ENCODE measurements at regions not wholly inside any gene's neighbourhood (a gene's known extent, or its start where the extent isn't known, plus 50 kb on each side); places are given as distances from the start of the nearest gene placed in this dataset.

- no peaks in the 10 kb centered on the region for H3K9me2 ChIP-seq (replicated peaks; ENCODE audit: insufficient read depth, low read length)
- H3K4me2 ChIP-seq (ENCODE audit: low read depth, low read length, poor library complexity, severe bottlenecking) = no peak overlapping the region
- no peak overlapping the region for H3K4me3 ChIP-seq (ENCODE audit: low read length)
- H2AFZ ChIP-seq (ENCODE audit: low read length) = no peak overlapping the region
- no peaks in the 10 kb centered on the region for H3K79me2 ChIP-seq (ENCODE audit: low read length)
- no peaks in the 10 kb centered on the region for H3K4me1 ChIP-seq (ENCODE audit: low read length)
- H3K27me3 ChIP-seq (ENCODE audit: low read length) = no peaks in the 10 kb centered on the region
- H4K20me1 ChIP-seq (ENCODE audit: insufficient read depth, low read depth, low read length) = no peaks in the 10 kb centered on the region
- no peak overlapping the region for H3K9ac ChIP-seq (ENCODE audit: low read length)
- no peak overlapping the region for H3K27ac ChIP-seq (ENCODE audit: low read length)
- no peaks in the 10 kb centered on the region for H3K36me3 ChIP-seq (ENCODE audit: insufficient read depth, low read length)
- H3K9me3 ChIP-seq (ENCODE audit: low read length) = 0 out of 2 replicates have a peak, but pooled peaks cover 2% of the 10 kb centered on the region
- DNase-seq = no peak
Observed at GRCh38 chr3:145752576-145752975, 408.4 kb downstream of the PLOD2 start.

GRCh38 chr3:145754605-145755289 lies 406.2 kb downstream of the PLOD2 start:
- Histone ChIP-seq H2AFZ (ENCODE audit: low read length) (no peak overlapping the region), H3K4me3 (ENCODE audit: low read length) (no peak overlapping the region), H3K9ac (ENCODE audit: low read length) (no peak overlapping the region), H3K9me2 (replicated peaks; ENCODE audit: insufficient read depth, low read length) (no peaks in the 10 kb centered on the region), H4K20me1 (ENCODE audit: insufficient read depth, low read depth, low read length) (no peaks in the 10 kb centered on the region), H3K27me3 (ENCODE audit: low read length) (no peaks in the 10 kb centered on the region), H3K4me1 (ENCODE audit: low read length) (no peaks in the 10 kb centered on the region), H3K27ac (ENCODE audit: low read length) (no peak overlapping the region), H3K4me2 (ENCODE audit: low read depth, low read length, poor library complexity, severe bottlenecking) (no peak overlapping the region), H3K36me3 (ENCODE audit: insufficient read depth, low read length) (no peaks in the 10 kb centered on the region), H3K79me2 (ENCODE audit: low read length) (no peaks in the 10 kb centered on the region), H3K9me3 (ENCODE audit: low read length) (0 out of 2 replicates have a peak, but pooled peaks cover 2% of the 10 kb centered on the region)
- DNase-seq = no peak

GRCh38 chr3:145760036-145760435 lies 400.9 kb downstream of the PLOD2 start:
- Histone ChIP-seq H2AFZ (ENCODE audit: low read length) (no peak overlapping the region), H3K27me3 (ENCODE audit: low read length) (no peaks in the 10 kb centered on the region), H3K9ac (ENCODE audit: low read length) (no peak overlapping the region), H3K36me3 (ENCODE audit: insufficient read depth, low read length) (no peaks in the 10 kb centered on the region), H3K4me3 (ENCODE audit: low read length) (no peak overlapping the region), H3K4me2 (ENCODE audit: low read depth, low read length, poor library complexity, severe bottlenecking) (no peak overlapping the region), H3K27ac (ENCODE audit: low read length) (no peak overlapping the region), H3K4me1 (ENCODE audit: low read length) (no peaks in the 10 kb centered on the region), H3K9me2 (replicated peaks; ENCODE audit: insufficient read depth, low read length) (no peaks in the 10 kb centered on the region), H3K9me3 (ENCODE audit: low read length) (0 out of 2 replicates have a peak, but pooled peaks cover 7% of the 10 kb centered on the region), H4K20me1 (ENCODE audit: insufficient read depth, low read depth, low read length) (no peaks in the 10 kb centered on the region), H3K79me2 (ENCODE audit: low read length) (no peaks in the 10 kb centered on the region)
- DNase-seq = no peak

GRCh38 chr3:145767909-145768308 lies 393.1 kb downstream of the PLOD2 start:
- Histone ChIP-seq H3K4me2 (ENCODE audit: low read depth, low read length, poor library complexity, severe bottlenecking) (no peak overlapping the region), H3K9me3 (ENCODE audit: low read length) (0 out of 2 replicates have a peak, but pooled peaks cover 2% of the 10 kb centered on the region), H3K4me3 (ENCODE audit: low read length) (no peak overlapping the region), H4K20me1 (ENCODE audit: insufficient read depth, low read depth, low read length) (no peaks in the 10 kb centered on the region), H3K9ac (ENCODE audit: low read length) (no peak overlapping the region), H3K27me3 (ENCODE audit: low read length) (no peaks in the 10 kb centered on the region), H3K36me3 (ENCODE audit: insufficient read depth, low read length) (no peaks in the 10 kb centered on the region), H2AFZ (ENCODE audit: low read length) (no peak overlapping the region), H3K9me2 (replicated peaks; ENCODE audit: insufficient read depth, low read length) (no peaks in the 10 kb centered on the region), H3K27ac (ENCODE audit: low read length) (no peak overlapping the region), H3K4me1 (ENCODE audit: low read length) (no peaks in the 10 kb centered on the region), H3K79me2 (ENCODE audit: low read length) (no peaks in the 10 kb centered on the region)
- no peak for DNase-seq

GRCh38 chr3:145776782-145777408 lies 384.1 kb downstream of the PLOD2 start:
- Histone ChIP-seq H3K4me2 (ENCODE audit: low read depth, low read length, poor library complexity, severe bottlenecking) (no peak overlapping the region), H2AFZ (ENCODE audit: low read length) (no peak overlapping the region), H3K4me3 (ENCODE audit: low read length) (no peak overlapping the region), H3K27me3 (ENCODE audit: low read length) (no peaks in the 10 kb centered on the region), H3K9me2 (replicated peaks; ENCODE audit: insufficient read depth, low read length) (no peaks in the 10 kb centered on the region), H3K9me3 (ENCODE audit: low read length) (no peaks in the 10 kb centered on the region), H3K9ac (ENCODE audit: low read length) (no peak overlapping the region), H3K4me1 (ENCODE audit: low read length) (no peaks in the 10 kb centered on the region), H4K20me1 (ENCODE audit: insufficient read depth, low read depth, low read length) (no peaks in the 10 kb centered on the region), H3K27ac (ENCODE audit: low read length) (no peak overlapping the region), H3K36me3 (ENCODE audit: insufficient read depth, low read length) (no peaks in the 10 kb centered on the region), H3K79me2 (ENCODE audit: low read length) (no peaks in the 10 kb centered on the region)
- DNase-seq = peak; percentile 73

GRCh38 chr3:145780301-145780700 lies 380.7 kb downstream of the PLOD2 start:
- Histone ChIP-seq H3K27me3 (ENCODE audit: low read length) (no peaks in the 10 kb centered on the region), H3K9me3 (ENCODE audit: low read length) (no peaks in the 10 kb centered on the region), H3K9ac (ENCODE audit: low read length) (no peak overlapping the region), H3K36me3 (ENCODE audit: insufficient read depth, low read length) (no peaks in the 10 kb centered on the region), H3K4me3 (ENCODE audit: low read length) (no peak overlapping the region), H4K20me1 (ENCODE audit: insufficient read depth, low read depth, low read length) (no peaks in the 10 kb centered on the region), H3K4me2 (ENCODE audit: low read depth, low read length, poor library complexity, severe bottlenecking) (no peak overlapping the region), H3K27ac (ENCODE audit: low read length) (no peak overlapping the region), H2AFZ (ENCODE audit: low read length) (no peak overlapping the region), H3K9me2 (replicated peaks; ENCODE audit: insufficient read depth, low read length) (no peaks in the 10 kb centered on the region), H3K79me2 (ENCODE audit: low read length) (no peaks in the 10 kb centered on the region), H3K4me1 (ENCODE audit: low read length) (no peaks in the 10 kb centered on the region)
- DNase-seq = no peak

- H3K27me3 ChIP-seq (ENCODE audit: low read length) = no peaks in the 10 kb centered on the region
- H2AFZ ChIP-seq (ENCODE audit: low read length) = no peak overlapping the region
- no peaks in the 10 kb centered on the region for H3K36me3 ChIP-seq (ENCODE audit: insufficient read depth, low read length)
- H3K9me2 ChIP-seq (replicated peaks; ENCODE audit: insufficient read depth, low read length) = no peaks in the 10 kb centered on the region
- no peaks in the 10 kb centered on the region for H3K79me2 ChIP-seq (ENCODE audit: low read length)
- H3K27ac ChIP-seq (ENCODE audit: low read length) = no peak overlapping the region
- H3K4me3 ChIP-seq (ENCODE audit: low read length) = no peak overlapping the region
- no peaks in the 10 kb centered on the region for H4K20me1 ChIP-seq (ENCODE audit: insufficient read depth, low read depth, low read length)
- H3K4me1 ChIP-seq (ENCODE audit: low read length) = no peaks in the 10 kb centered on the region
- peaks cover 5% of the 10 kb centered on the region; the same call in 1 of the 2 replicates for H3K9me3 ChIP-seq (ENCODE audit: low read length)
- no peak for DNase-seq
- H3K4me2 ChIP-seq (ENCODE audit: low read depth, low read length, poor library complexity, severe bottlenecking) = no peak overlapping the region
- H3K9ac ChIP-seq (ENCODE audit: low read length) = no peak overlapping the region
Observed at GRCh38 chr3:145785668-145786067, 375.3 kb downstream of the PLOD2 start.

- Histone ChIP-seq H2AFZ (ENCODE audit: low read length) (no peak overlapping the region), H3K27ac (ENCODE audit: low read length) (no peak overlapping the region), H3K36me3 (ENCODE audit: insufficient read depth, low read length) (no peaks in the 10 kb centered on the region), H3K4me1 (ENCODE audit: low read length) (no peaks in the 10 kb centered on the region), H3K79me2 (ENCODE audit: low read length) (no peaks in the 10 kb centered on the region), H3K9me3 (ENCODE audit: low read length) (peaks cover 12% of the 10 kb centered on the region), H3K9me2 (replicated peaks; ENCODE audit: insufficient read depth, low read length) (no peaks in the 10 kb centered on the region), H3K4me2 (ENCODE audit: low read depth, low read length, poor library complexity, severe bottlenecking) (no peak overlapping the region), H3K27me3 (ENCODE audit: low read length) (no peaks in the 10 kb centered on the region), H3K9ac (ENCODE audit: low read length) (no peak overlapping the region), H3K4me3 (ENCODE audit: low read length) (no peak overlapping the region), H4K20me1 (ENCODE audit: insufficient read depth, low read depth, low read length) (no peaks in the 10 kb centered on the region)
- no peak for DNase-seq
Observed at GRCh38 chr3:145798007-145798406, 363.0 kb downstream of the PLOD2 start.

Data from Karpas-422 (cell line).